ENCODE measurements at regions not wholly inside any gene's neighbourhood (a gene's known extent, or its start where the extent isn't known, plus 50 kb on each side); places are given as distances from the start of the nearest gene placed in this dataset.

- TF ChIP-seq ZNF280D (tag by site-specific recombination; IDR thresholded peaks at IDR 0.05), result no peak
- TF ChIP-seq KLF8 (tag by site-specific recombination; IDR thresholded peaks at IDR 0.05), result no peak
- no peak for TF ChIP-seq ZNF155 (tag by site-specific recombination; IDR thresholded peaks at IDR 0.05)
- no peak for TF ChIP-seq ZNF335 (tag by site-specific recombination; conservative IDR thresholded peaks at IDR 0.05)
- no peak for TF ChIP-seq ZNF423 (tag by site-specific recombination; IDR thresholded peaks at IDR 0.05)
- no peak for TF ChIP-seq ZNF148 (tag by site-specific recombination; IDR thresholded peaks at IDR 0.05; ENCODE audit: borderline replicate concordance)
- no peak for TF ChIP-seq ZBTB48 (tag by site-specific recombination; IDR thresholded peaks at IDR 0.05)
Observed at GRCh38 chr3:151578495-151578894, 117.6 kb upstream of the IGSF10 start (continued).

GRCh38 chr3:151576511-151577137 lies 115.8 kb upstream of the IGSF10 start:
- Histone ChIP-seq H3K36me3 (ENCODE audit: control insufficient read depth in 2 of 2, insufficient read depth in 1 of 2, low read length in 2 of 2) (no peaks in the 10 kb centered on the region), H3K27ac (ENCODE audit: extremely low read depth, low read depth, low read length) (no peak overlapping the region), H3K4me1 (ENCODE audit: control insufficient read depth, insufficient read depth, low read length) (no peaks in the 10 kb centered on the region), H3K4me3 (ENCODE audit: low read depth, low read length) (no peak overlapping the region), H3K9me3 (ENCODE audit: control insufficient read depth, insufficient read depth, low read depth, low read length) (no peaks in the 10 kb centered on the region)
- ChIA-PET CTCF (no interaction called here), POLR2A (no interaction called here)
- TF ChIP-seq ZBTB6 (tag by site-specific recombination; IDR thresholded peaks at IDR 0.05) (no peak), ZNF37A (tag by site-specific recombination; IDR thresholded peaks at IDR 0.05) (no peak), ZNF138 (tag by site-specific recombination; IDR thresholded peaks at IDR 0.05; ENCODE audit: borderline replicate concordance) (no peak), SP7 (tag by site-specific recombination; IDR thresholded peaks at IDR 0.05) (no peak), ZBTB26 (tag by site-specific recombination; optimal IDR thresholded peaks at IDR 0.05) (no peak), ZNF404 (tag by site-specific recombination; IDR thresholded peaks at IDR 0.05) (no peak), ZNF518A (tag by site-specific recombination; conservative IDR thresholded peaks at IDR 0.05; ENCODE audit: low read depth) (no peak), ZNF677 (tag by site-specific recombination; IDR thresholded peaks at IDR 0.05) (no peak), ZNF561 (tag by site-specific recombination; IDR thresholded peaks at IDR 0.05; ENCODE audit: borderline replicate concordance) (no peak), ZNF571 (tag by site-specific recombination; IDR thresholded peaks at IDR 0.05) (no peak), ZIC2 (tag by site-specific recombination; IDR thresholded peaks at IDR 0.05) (no peak), ZNF211 (tag by site-specific recombination; IDR thresholded peaks at IDR 0.05; ENCODE audit: low read depth) (no peak), ZNF148 (tag by site-specific recombination; IDR thresholded peaks at IDR 0.05; ENCODE audit: borderline replicate concordance) (no peak), ZFP69B (tag by site-specific recombination; IDR thresholded peaks at IDR 0.05) (no peak), ZFHX2 (tag by site-specific recombination; conservative IDR thresholded peaks at IDR 0.05) (no peak)
